ENCODE measurements at regions not wholly inside any gene's neighbourhood (a gene's known extent, or its start where the extent isn't known, plus 50 kb on each side); places are given as distances from the start of the nearest gene placed in this dataset.

GRCh38 chr14:95415993-95416392 lies 96.3 kb upstream of the CLMN start:
- no peaks in the 10 kb centered on the region for H3K27me3 ChIP-seq (replicated peaks; ENCODE audit: insufficient read depth, low read length)
- H2AFZ ChIP-seq (ENCODE audit: low read length): no peak overlapping the region
- H3K79me2 ChIP-seq (ENCODE audit: low read length): no peaks in the 10 kb centered on the region
- H3K4me1 ChIP-seq (ENCODE audit: low read length): no peaks in the 10 kb centered on the region
- H4K20me1 ChIP-seq (ENCODE audit: insufficient read depth, low read length): no peaks in the 10 kb centered on the region
- no peak overlapping the region for H3K4me2 ChIP-seq (ENCODE audit: low read depth, low read length)
- no peaks in the 10 kb centered on the region for H3F3A ChIP-seq (ENCODE audit: insufficient read depth, low read length)
- no peak for TF ChIP-seq CTCF (IDR thresholded peaks at IDR 0.05; ENCODE audit: low read length)
- TF ChIP-seq EZH2phosphoT487 (IDR thresholded peaks at IDR 0.05; ENCODE audit: low read length): no peak
- H3K4me3 ChIP-seq (ENCODE audit: low read length): no peak overlapping the region
- H3K36me3 ChIP-seq (replicated peaks; ENCODE audit: insufficient read depth, low read length): no peaks in the 10 kb centered on the region
- no peak for DNase-seq
- H3K9me3 ChIP-seq (replicated peaks; ENCODE audit: insufficient read depth, low read length): no peaks in the 10 kb centered on the region
- H3K9me2 ChIP-seq (replicated peaks; ENCODE audit: insufficient read depth, low read length): no peaks in the 10 kb centered on the region
- no peak overlapping the region for H3K27ac ChIP-seq (ENCODE audit: low read length)
- H3K9ac ChIP-seq (ENCODE audit: low read length): no peak overlapping the region

- Histone ChIP-seq H3K27me3 (replicated peaks; ENCODE audit: insufficient read depth, low read length) (no peaks in the 10 kb centered on the region), H3K79me2 (ENCODE audit: low read length) (no peaks in the 10 kb centered on the region), H3K27ac (ENCODE audit: low read length) (no peak overlapping the region), H2AFZ (ENCODE audit: low read length) (no peak overlapping the region), H4K20me1 (ENCODE audit: insufficient read depth, low read length) (no peaks in the 10 kb centered on the region), H3F3A (ENCODE audit: insufficient read depth, low read length) (no peaks in the 10 kb centered on the region), H3K36me3 (replicated peaks; ENCODE audit: insufficient read depth, low read length) (no peaks in the 10 kb centered on the region), H3K4me2 (ENCODE audit: low read depth, low read length) (no peak overlapping the region), H3K9me3 (replicated peaks; ENCODE audit: insufficient read depth, low read length) (no peaks in the 10 kb centered on the region), H3K9me2 (replicated peaks; ENCODE audit: insufficient read depth, low read length) (no peaks in the 10 kb centered on the region), H3K4me1 (ENCODE audit: low read length) (no peaks in the 10 kb centered on the region), H3K4me3 (ENCODE audit: low read length) (no peak overlapping the region), H3K9ac (ENCODE audit: low read length) (no peak overlapping the region)
- TF ChIP-seq EZH2 (optimal IDR thresholded peaks at IDR 0.05; ENCODE audit: low read depth, low read length) (no peak), CTCF (IDR thresholded peaks at IDR 0.05; ENCODE audit: low read length) (no peak), EZH2phosphoT487 (IDR thresholded peaks at IDR 0.05; ENCODE audit: low read length) (no peak)
- DNase-seq: no peak
These were observed 93.8 kb upstream of the CLMN start for GRCh38 chr14:95413289-95414215.

- no peak for DNase-seq
- Histone ChIP-seq H3K9ac (ENCODE audit: low read length) (no peak overlapping the region), H3K27ac (ENCODE audit: low read length) (no peak overlapping the region), H3K4me1 (ENCODE audit: low read length) (no peaks in the 10 kb centered on the region), H3K9me3 (replicated peaks; ENCODE audit: insufficient read depth, low read length) (no peaks in the 10 kb centered on the region), H3K4me2 (ENCODE audit: low read depth, low read length) (no peak overlapping the region), H3K36me3 (replicated peaks; ENCODE audit: insufficient read depth, low read length) (no peaks in the 10 kb centered on the region), H2AFZ (ENCODE audit: low read length) (no peak overlapping the region), H3K27me3 (replicated peaks; ENCODE audit: insufficient read depth, low read length) (no peaks in the 10 kb centered on the region), H3K9me2 (replicated peaks; ENCODE audit: insufficient read depth, low read length) (no peaks in the 10 kb centered on the region), H4K20me1 (ENCODE audit: insufficient read depth, low read length) (no peaks in the 10 kb centered on the region), H3K79me2 (ENCODE audit: low read length) (no peaks in the 10 kb centered on the region), H3K4me3 (ENCODE audit: low read length) (no peak overlapping the region), H3F3A (ENCODE audit: insufficient read depth, low read length) (no peaks in the 10 kb centered on the region)
- TF ChIP-seq EZH2 (optimal IDR thresholded peaks at IDR 0.05; ENCODE audit: low read depth, low read length) (no peak), CTCF (IDR thresholded peaks at IDR 0.05; ENCODE audit: low read length) (no peak), EZH2phosphoT487 (IDR thresholded peaks at IDR 0.05; ENCODE audit: low read length) (no peak)
These were observed 91.1 kb upstream of the CLMN start for GRCh38 chr14:95410838-95411237.

Measured in MM.1S (cell line).